HCT116 (cell line): ENCODE measurements at regions not wholly inside any gene's neighbourhood (a gene's known extent, or its start where the extent isn't known, plus 50 kb on each side); places are given as distances from the start of the nearest gene placed in this dataset.
"Not testable (repeated sequence)": the region's sequence is repeated elsewhere in the genome, so short reads cannot be mapped to it uniquely, and the experiment has no call there.

ENCODE experiments used
- ATAC-seq: fragments of 200-7000 bp; cut with Tn5 transposase; 2 replicates; pipeline ENCODE4 v1.9.1; 2020; ENCODE audit warnings: mild to moderate bottlenecking, moderate library complexity
- BruUV-seq: library from RNA; stranded (reverse); fragments of 400-500 nt; replicated peaks from 2 replicates; lab custom pipeline; 2021; lab: Mats Ljungman, UMichigan
- CTCF ChIA-PET: fragments of 300-600 bp; sonication (Branson Sonifier 250); formaldehyde crosslinking; loops from one replicate; lab custom pipeline; 2021; ENCODE audit warnings: antibody characterized with exemption; lab: Charles Lee
- POLR2A ChIA-PET: fragments of 300-600, 350-600 bp; sonication (Branson Sonifier 250); formaldehyde crosslinking; loops from one replicate; lab custom pipeline; 2021; ENCODE audit warnings: antibody characterized with exemption; lab: Charles Lee
- RAD21 ChIA-PET, 2 experiments: fragments of 300-600 bp; sonication (Branson Sonifier 250); formaldehyde crosslinking; loops; one replicate each; lab custom pipeline; 2023; ENCODE audit warnings: low total read pairs in 2 of 2; ENCODE audit not compliant: uncharacterized antibody in 2 of 2, unreplicated experiment in 2 of 2, low non-redundant PET in 1 of 2; lab: Charles Lee
- DNase-seq: peaks from one replicate; pipeline ENCODE4 v3.0.0-alpha.2; 2010; ENCODE audit warnings: low read depth, low spot score
- H2AFZ ChIP-seq: fragments of 200-600 bp; shearing (Covaris generic), sonication (generic); 2 replicates; pipeline ENCODE4 v1.6.1; 2017; ENCODE audit warnings: low read depth, mixed run types, mixed read lengths, antibody characterized with exemption, low read length; ENCODE audit not compliant: poor library complexity, severe bottlenecking
- H3K27ac ChIP-seq: 2 replicates; pipeline ENCODE4 v1.5.1; 2012; ENCODE audit warnings: low read depth, low read length
- H3K27me3 ChIP-seq: fragments of 200-600 bp; sonication (generic); 2 replicates; pipeline ENCODE4 v1.6.1; 2016; ENCODE audit warnings: mixed run types, low read length, mixed read lengths; ENCODE audit not compliant: insufficient read depth
- H3K36me3 ChIP-seq, 2 experiments: fragments of 200-500 bp in 1 of 2; fragments of 200-600 bp in 1 of 2; sonication (Bioruptor generic) in 1 of 2; sonication (generic) in 1 of 2; 2 replicates each; pipeline versions ENCODE4 v1.5.1 to v1.6.1; 2014 to 2016; ENCODE audit warnings: low read length in 2 of 2, inconsistent platforms in 1 of 2, mixed read lengths in 1 of 2, mixed run types in 1 of 2; ENCODE audit not compliant: insufficient read depth in 2 of 2, control insufficient read depth in 1 of 2
- H3K4me1 ChIP-seq, 2 experiments: fragments of 200-600 bp in 1 of 2; sonication (generic) in 1 of 2; 2 replicates each; pipeline versions ENCODE4 v1.5.1 to v1.6.1; 2012 to 2017; ENCODE audit warnings: low read length in 2 of 2, inconsistent platforms in 1 of 2, mild to moderate bottlenecking in 1 of 2, mixed read lengths in 1 of 2, mixed run types in 1 of 2, moderate library complexity in 1 of 2; ENCODE audit not compliant: insufficient read depth in 2 of 2, control insufficient read depth in 1 of 2
- H3K4me2 ChIP-seq: fragments of 200-600 bp; sonication (generic); 2 replicates; pipeline ENCODE4 v1.6.1; 2017; ENCODE audit warnings: mixed run types, low read length, mixed read lengths
- H3K4me3 ChIP-seq, 2 experiments: fragments of 200-600 bp in 1 of 2; sonication (generic) in 1 of 2; replicated peaks in 1 of 2; 2 replicates each; pipeline ENCODE4 v1.5.1; 2011 to 2016; ENCODE audit warnings: low read length in 2 of 2, control low read depth in 1 of 2, low read depth in 1 of 2, mild to moderate bottlenecking in 1 of 2, mixed read lengths in 1 of 2, mixed run types in 1 of 2
- H3K79me2 ChIP-seq: fragments of 200-600 bp; sonication (generic); 2 replicates; pipeline ENCODE4 v1.6.1; 2017; ENCODE audit warnings: mild to moderate bottlenecking, mixed run types, low read length, moderate library complexity, mixed read lengths; ENCODE audit not compliant: insufficient read depth
- H3K9ac ChIP-seq: fragments of 200-600 bp; sonication (generic); 2 replicates; pipeline ENCODE4 v1.6.1; 2016; ENCODE audit warnings: low read length, mixed read lengths
- H3K9me2 ChIP-seq: fragments of 200-600 bp; sonication (generic), shearing (Covaris generic); 2 replicates; pipeline ENCODE4 v1.6.1; 2017; ENCODE audit warnings: mixed run types, mild to moderate bottlenecking, moderate library complexity; ENCODE audit not compliant: insufficient read depth
- H3K9me3 ChIP-seq, 2 experiments: fragments of 200-500 bp in 1 of 2; fragments of 200-600 bp in 1 of 2; sonication (Bioruptor generic) in 1 of 2; sonication (generic) in 1 of 2; 2 replicates each; pipeline ENCODE4 v1.6.1; 2014 to 2017; ENCODE audit warnings: low read length in 2 of 2, mixed read lengths in 2 of 2, inconsistent platforms in 1 of 2, low read depth in 1 of 2, mild to moderate bottlenecking in 1 of 2, mixed run types in 1 of 2, moderate library complexity in 1 of 2; ENCODE audit not compliant: control insufficient read depth in 1 of 2, insufficient read depth in 1 of 2
- H4K20me1 ChIP-seq: fragments of 200-600 bp; sonication (generic), shearing (Covaris generic); 2 replicates; pipeline ENCODE4 v1.6.1; 2017; ENCODE audit warnings: mixed run types, mild to moderate bottlenecking, moderate library complexity; ENCODE audit not compliant: insufficient read depth
- EGR1 ChIP-seq: IDR thresholded peaks from 2 replicates; pipeline ENCODE4 v1.6.1; 2012; ENCODE audit warnings: low read depth
- EZH2 ChIP-seq: fragments of 200-600 bp; sonication (generic); IDR thresholded peaks from 2 replicates; pipeline ENCODE4 v1.6.1; 2017; ENCODE audit warnings: antibody characterized with exemption, mixed run types
- EZH2phosphoT487 ChIP-seq: fragments of 200-600 bp; IDR thresholded peaks from 2 replicates; pipeline ENCODE4 v1.6.1; 2018; ENCODE audit warnings: antibody characterized with exemption, borderline replicate concordance
- FOSL1 ChIP-seq: IDR thresholded peaks from 2 replicates; pipeline ENCODE4 v1.6.1; 2012; ENCODE audit warnings: low read depth
- JUND ChIP-seq: IDR thresholded peaks from 2 replicates; pipeline ENCODE4 v1.6.1; 2012
- POLR2A ChIP-seq: IDR thresholded peaks from 2 replicates; pipeline ENCODE4 v1.7.0; 2011; ENCODE audit warnings: borderline replicate concordance; ENCODE audit not compliant: insufficient read depth, insufficient read length; ENCODE audit errors: extremely low read depth
- POLR2AphosphoS5 ChIP-seq: IDR thresholded peaks from 2 replicates; pipeline ENCODE4 v1.6.1; 2011; ENCODE audit warnings: mild to moderate bottlenecking, low read depth, low read length, moderate library complexity
- SIN3A ChIP-seq: IDR thresholded peaks from 2 replicates; pipeline ENCODE4 v1.6.1; 2012; ENCODE audit warnings: low read depth
- SRF ChIP-seq: IDR thresholded peaks from 2 replicates; pipeline ENCODE4 v1.6.1; 2012; ENCODE audit warnings: low read depth
- YY1 ChIP-seq: IDR thresholded peaks from 2 replicates; pipeline ENCODE4 v1.6.1; 2011; ENCODE audit warnings: low read length, low read depth, moderate library complexity, mild to moderate bottlenecking; ENCODE audit not compliant: insufficient replicate concordance; ENCODE audit errors: extremely low read depth
- intact Hi-C: fragments of 100-400 bp; cut with micrococcal nuclease; formaldehyde crosslinking; loops from 2 replicates; pipeline ENCODE4 v1.10.0; 2022

DNA sequence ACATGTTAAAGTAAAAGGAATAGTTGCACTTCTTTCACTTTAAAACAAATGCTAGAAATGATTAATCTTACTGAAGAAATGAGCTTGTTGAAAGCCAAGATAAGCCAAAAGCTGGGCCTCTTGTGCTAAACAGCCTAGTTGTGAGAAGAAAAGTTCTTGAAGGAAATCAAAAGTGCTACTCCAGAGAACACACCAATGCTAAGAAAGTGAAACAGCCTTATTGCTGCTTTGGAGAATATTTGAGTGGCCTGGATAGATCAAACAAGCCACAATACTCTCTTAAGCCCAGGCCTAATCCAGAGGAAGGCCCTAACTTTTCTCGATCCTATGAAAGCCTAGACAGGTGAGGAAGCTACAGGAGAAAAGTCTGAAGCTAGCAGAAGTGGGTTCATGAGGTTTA lies 967.9 kb upstream of the INTU start:
- no peaks in the 10 kb centered on the region for H3K4me1 ChIP-seq
- no peak overlapping the region for H3K4me2 ChIP-seq
- TF ChIP-seq FOSL1 (no peak), EZH2 (no peak), YY1 (no peak), SIN3A (no peak), SRF (no peak), EZH2phosphoT487 (no peak), EGR1 (no peak), POLR2AphosphoS5 (no peak), JUND (no peak), POLR2A (no peak)
- no peak for ATAC-seq
- no peak overlapping the region for H2AFZ ChIP-seq
- no peaks in the 10 kb centered on the region for H3K36me3 ChIP-seq
- H3K79me2 ChIP-seq, result no peaks in the 10 kb centered on the region
- no peaks in the 10 kb centered on the region for H3K27me3 ChIP-seq
- no peaks in the 10 kb centered on the region for H4K20me1 ChIP-seq
- H3K9me3 ChIP-seq, result no peaks in the 10 kb centered on the region
- no peak overlapping the region for H3K9ac ChIP-seq
- POLR2A ChIA-PET, result no interaction called here
- CTCF ChIA-PET, result no interaction called here
- H3K9me2 ChIP-seq, result no peaks in the 10 kb centered on the region
- no peak overlapping the region for H3K4me3 ChIP-seq
- intact Hi-C loops, result no loop called here
- no TSS peak for BruUV-seq
- no peak overlapping the region for H3K27ac ChIP-seq
- DNase-seq, result no peak
- RAD21 ChIA-PET, result no interaction called here

GRCh38 chr4:126670038-126670437 lies 962.7 kb upstream of the INTU start:
- ATAC-seq, H3K79me2 ChIP-seq, H2AFZ ChIP-seq, BruUV-seq, intact Hi-C loops, H4K20me1 ChIP-seq, H3K4me1 ChIP-seq, H3K9me2 ChIP-seq, H3K9me3 ChIP-seq, RAD21 ChIA-PET, POLR2A ChIA-PET, CTCF ChIA-PET, H3K36me3 ChIP-seq, H3K9ac ChIP-seq, DNase-seq, H3K27me3 ChIP-seq, H3K27ac ChIP-seq, H3K4me2 ChIP-seq, H3K4me3 ChIP-seq: not testable (repeated sequence)
